K562 (cell line): ENCODE measurements at regions not wholly inside any gene's neighbourhood (a gene's known extent, or its start where the extent isn't known, plus 50 kb on each side); places are given as distances from the start of the nearest gene placed in this dataset.

Experiments
- ATAC-seq: fragments of 200-7000 bp; cut with Tn5 transposase; 3 replicates; pipeline ENCODE4 v1.9.1; 2020; ENCODE audit warnings: moderate library complexity
- BruUV-seq: library from RNA; stranded (reverse); fragments of 400-500 nt; replicated peaks from 2 replicates; lab custom pipeline; 2021; lab: Mats Ljungman, UMichigan
- CTCF ChIA-PET: fragments of 300-600 bp; formaldehyde crosslinking; extraction: SDS; loops from one replicate; lab custom pipeline; 2021; ENCODE audit warnings: low intra/inter-chr PET ratio; lab: Yijun Ruan, JAX
- POLR2A ChIA-PET: fragments of 300-600, 350-650 bp; sonication (Branson Sonifier 250); formaldehyde crosslinking; extraction: SDS; loops from one replicate; lab custom pipeline; 2021; ENCODE audit warnings: antibody characterized with exemption, inconsistent platforms; lab: Yijun Ruan, JAX
- DNase-seq, 4 experiments: peaks; one replicate each; pipeline versions ENCODE4 v3.0.0 to v3.0.0-alpha.2; 2011 to 2018; ENCODE audit warnings: low spot score in 3 of 4, mixed read lengths in 3 of 4; ENCODE audit errors: extremely low read depth in 1 of 4
- FAIRE-seq: peaks from 2 replicates; lab custom pipeline; 2011; peaks lifted over from hg19 to GRCh38; lab: Jason Lieb, UNC
- H2AFZ ChIP-seq: 2 replicates; pipeline ENCODE4 v1.6.0; 2011; ENCODE audit warnings: low read depth, low read length, control low read depth, inconsistent platforms
- H3K27ac ChIP-seq: fragments of 200-600 bp; 3 replicates; pipeline ENCODE4 v1.8.0; 2011; ENCODE audit warnings: low read depth, mild to moderate bottlenecking, control low read depth, inconsistent platforms, low read length, moderate library complexity, mixed read lengths; ENCODE audit errors: extremely low read depth
- H3K27me3 ChIP-seq, 2 experiments: fragments of 300-600 bp in 1 of 2; 2 replicates in 1 of 2; 3 replicates in 1 of 2; pipeline versions ENCODE4 v1.6.0 to v1.8.0; 2011; ENCODE audit warnings: inconsistent platforms in 2 of 2, low read length in 2 of 2, mild to moderate bottlenecking in 1 of 2, mixed read lengths in 1 of 2, moderate library complexity in 1 of 2; ENCODE audit not compliant: control insufficient read depth in 2 of 2, insufficient read depth in 2 of 2
- H3K36me3 ChIP-seq: fragments of 300-600 bp; 3 replicates; pipeline ENCODE4 v1.8.0; 2011; ENCODE audit warnings: mild to moderate bottlenecking, low read length, inconsistent platforms; ENCODE audit not compliant: control insufficient read depth, insufficient read depth
- H3K4me1 ChIP-seq, 2 experiments: fragments of 200-600 bp in 1 of 2; replicated peaks in 1 of 2; 2 replicates in 1 of 2; 3 replicates in 1 of 2; pipeline versions ENCODE4 v1.5.1 to v1.8.0; 2011; ENCODE audit warnings: inconsistent platforms in 2 of 2, low read length in 2 of 2, mild to moderate bottlenecking in 1 of 2, mixed read lengths in 1 of 2, moderate library complexity in 1 of 2; ENCODE audit not compliant: control insufficient read depth in 2 of 2, insufficient read depth in 2 of 2
- H3K4me2 ChIP-seq: 2 replicates; pipeline ENCODE4 v1.6.1; 2011; ENCODE audit warnings: low read length, control low read depth, inconsistent platforms, mixed read lengths; ENCODE audit not compliant: insufficient read depth
- H3K4me3 ChIP-seq: fragments of 200-600 bp; sonication (generic), shearing (Covaris generic); 2 replicates; pipeline ENCODE4 v1.5.1; 2016; ENCODE audit warnings: control low read depth, inconsistent platforms
- H3K79me2 ChIP-seq: fragments of 200-600 bp; 3 replicates; pipeline ENCODE4 v1.8.0; 2011; ENCODE audit warnings: low read length, inconsistent platforms; ENCODE audit not compliant: control insufficient read depth, insufficient read depth
- H3K9ac ChIP-seq, 2 experiments: 2 replicates each; pipeline versions ENCODE4 v1.6.0 to v1.6.1; 2011; ENCODE audit warnings: low read depth in 2 of 2, low read length in 2 of 2, control low read depth in 1 of 2, inconsistent platforms in 1 of 2, mild to moderate bottlenecking in 1 of 2, mixed read lengths in 1 of 2; ENCODE audit not compliant: insufficient read depth in 1 of 2
- H3K9me1 ChIP-seq: one replicate; pipeline ENCODE4 v1.6.0; 2011; ENCODE audit warnings: inconsistent platforms, mild to moderate bottlenecking, low read length, moderate library complexity; ENCODE audit not compliant: control insufficient read depth, insufficient read depth
- H3K9me3 ChIP-seq: replicated peaks from 2 replicates; pipeline ENCODE4 v1.5.1; 2011; ENCODE audit warnings: low read depth, low read length, inconsistent platforms; ENCODE audit not compliant: control insufficient read depth, insufficient read depth
- H4K20me1 ChIP-seq: replicated peaks from 2 replicates; pipeline ENCODE4 v1.6.1; 2011; ENCODE audit warnings: low read length, inconsistent platforms, mixed read lengths; ENCODE audit not compliant: control insufficient read depth, insufficient read depth
- ZNF282 ChIP-seq: sonication (generic); formaldehyde crosslinking; IDR thresholded peaks from 2 replicates; pipeline ENCODE4 v1.8.1; 2023; ENCODE audit warnings: missing genetic modification reagents
- WGBS: fragments of 100-300 bp; shearing (Covaris generic); methylation state at CpG from one replicate; pipeline ENCODE4 v1.1.6; 2016; ENCODE audit warnings: low coverage, mixed read lengths; ENCODE audit not compliant: insufficient coverage; ENCODE audit errors: missing lambda C conversion rate; 5-methylcytosine and 5-hydroxymethylcytosine counted together
- in situ Hi-C: fragments of 300-500 bp; cut with MboI; formaldehyde crosslinking; loops from 4 replicates; pipeline ENCODE4 v1.15.0; 2018; ENCODE audit warnings: inconsistent platforms, mixed read lengths
- intact Hi-C: fragments of 100-400 bp; cut with micrococcal nuclease; formaldehyde crosslinking; loops from 2 replicates; pipeline ENCODE4 v1.14.2; 2022
- TF ChIP-seq, protein P1 (sequence below): fragments of 450-650 bp; IDR thresholded peaks from 2 replicates; pipeline ENCODE4 v1.6.1; 2016; ENCODE audit warnings: antibody characterized with exemption
- TF ChIP-seq, protein P2 (sequence below): fragments of 200-600 bp; sonication (generic); IDR thresholded peaks from one replicate; pipeline ENCODE4 v1.6.1; 2012; ENCODE audit warnings: mild to moderate bottlenecking, low read depth, low read length, inconsistent platforms
- TF ChIP-seq, protein P3 (sequence below): IDR thresholded peaks from 3 replicates; pipeline ENCODE4 v1.6.1; 2011; ENCODE audit warnings: borderline replicate concordance, mild to moderate bottlenecking, moderate library complexity; ENCODE audit not compliant: insufficient read length; ENCODE audit errors: extremely low read depth

DNA sequence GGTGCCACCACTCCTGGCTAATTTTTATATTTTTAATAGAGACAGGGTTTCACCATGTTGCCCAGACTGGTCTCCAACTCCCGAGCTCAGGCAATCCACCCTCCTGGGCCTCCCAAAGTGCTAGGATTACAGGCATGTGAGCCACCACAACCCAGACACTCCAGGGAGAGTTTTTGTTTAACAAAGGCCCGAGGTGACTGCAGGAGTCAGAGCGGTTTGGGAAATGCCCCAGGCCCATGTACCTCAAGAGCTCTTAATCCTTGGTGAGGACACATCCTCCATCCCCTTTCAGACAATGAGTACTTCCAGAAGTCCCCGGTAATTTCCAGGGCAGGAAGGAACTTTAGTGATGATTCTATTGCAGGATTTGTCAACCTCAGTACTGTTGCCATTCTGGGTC is 176.0 kb downstream of the ESRRB start:
- DNase-seq (no peak), ATAC-seq (no peak), FAIRE-seq (no peak)
- Histone ChIP-seq H3K9ac (no peak overlapping the region), H3K4me1 (no peaks in the 10 kb centered on the region), H3K36me3 (no peaks in the 10 kb centered on the region), H3K27ac (no peak overlapping the region), H3K9me1 (no peaks in the 10 kb centered on the region), H3K4me2 (no peak overlapping the region), H4K20me1 (0 out of 2 replicates have a peak, but pooled peaks cover 2% of the 10 kb centered on the region), H3K27me3 (peaks cover 2 to 6% of the 10 kb centered on the region in 2 experiments; a peak in 2 of 5 replicates), H2AFZ (no peak overlapping the region), H3K9me3 (no peaks in the 10 kb centered on the region), H3K4me3 (no peak overlapping the region), H3K79me2 (no peaks in the 10 kb centered on the region)
- WGBS = 3% methylated on average over 4 of the region's 4 CpGs
- no TSS peak for BruUV-seq
- in situ Hi-C loops = no loop called here
- POLR2A ChIA-PET = interaction anchor here (0.6 kb wide), 1 partner anchor 419 kb away, joined by 3 read pairs; no protein-coding TSS in a partner anchor
- CTCF ChIA-PET = no interaction called here
- intact Hi-C loops = no loop called here
- TF ChIP-seq, protein P1, sequence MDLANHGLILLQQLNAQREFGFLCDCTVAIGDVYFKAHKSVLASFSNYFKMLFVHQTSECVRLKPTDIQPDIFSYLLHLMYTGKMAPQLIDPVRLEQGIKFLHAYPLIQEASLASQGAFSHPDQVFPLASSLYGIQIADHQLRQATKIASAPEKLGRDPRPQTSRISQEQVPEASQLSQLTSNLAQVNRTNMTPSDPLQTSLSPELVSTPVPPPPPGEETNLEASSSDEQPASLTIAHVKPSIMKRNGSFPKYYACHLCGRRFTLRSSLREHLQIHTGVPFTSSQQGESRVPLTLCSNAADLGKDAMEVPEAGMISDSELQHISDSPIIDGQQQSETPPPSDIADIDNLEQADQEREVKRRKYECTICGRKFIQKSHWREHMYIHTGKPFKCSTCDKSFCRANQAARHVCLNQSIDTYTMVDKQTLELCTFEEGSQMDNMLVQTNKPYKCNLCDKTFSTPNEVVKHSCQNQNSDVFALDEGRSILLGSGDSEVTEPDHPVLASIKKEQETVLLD = no peak
- TF ChIP-seq ZNF282 (CRISPR knock-in tag) = no peak
- TF ChIP-seq, protein P2, sequence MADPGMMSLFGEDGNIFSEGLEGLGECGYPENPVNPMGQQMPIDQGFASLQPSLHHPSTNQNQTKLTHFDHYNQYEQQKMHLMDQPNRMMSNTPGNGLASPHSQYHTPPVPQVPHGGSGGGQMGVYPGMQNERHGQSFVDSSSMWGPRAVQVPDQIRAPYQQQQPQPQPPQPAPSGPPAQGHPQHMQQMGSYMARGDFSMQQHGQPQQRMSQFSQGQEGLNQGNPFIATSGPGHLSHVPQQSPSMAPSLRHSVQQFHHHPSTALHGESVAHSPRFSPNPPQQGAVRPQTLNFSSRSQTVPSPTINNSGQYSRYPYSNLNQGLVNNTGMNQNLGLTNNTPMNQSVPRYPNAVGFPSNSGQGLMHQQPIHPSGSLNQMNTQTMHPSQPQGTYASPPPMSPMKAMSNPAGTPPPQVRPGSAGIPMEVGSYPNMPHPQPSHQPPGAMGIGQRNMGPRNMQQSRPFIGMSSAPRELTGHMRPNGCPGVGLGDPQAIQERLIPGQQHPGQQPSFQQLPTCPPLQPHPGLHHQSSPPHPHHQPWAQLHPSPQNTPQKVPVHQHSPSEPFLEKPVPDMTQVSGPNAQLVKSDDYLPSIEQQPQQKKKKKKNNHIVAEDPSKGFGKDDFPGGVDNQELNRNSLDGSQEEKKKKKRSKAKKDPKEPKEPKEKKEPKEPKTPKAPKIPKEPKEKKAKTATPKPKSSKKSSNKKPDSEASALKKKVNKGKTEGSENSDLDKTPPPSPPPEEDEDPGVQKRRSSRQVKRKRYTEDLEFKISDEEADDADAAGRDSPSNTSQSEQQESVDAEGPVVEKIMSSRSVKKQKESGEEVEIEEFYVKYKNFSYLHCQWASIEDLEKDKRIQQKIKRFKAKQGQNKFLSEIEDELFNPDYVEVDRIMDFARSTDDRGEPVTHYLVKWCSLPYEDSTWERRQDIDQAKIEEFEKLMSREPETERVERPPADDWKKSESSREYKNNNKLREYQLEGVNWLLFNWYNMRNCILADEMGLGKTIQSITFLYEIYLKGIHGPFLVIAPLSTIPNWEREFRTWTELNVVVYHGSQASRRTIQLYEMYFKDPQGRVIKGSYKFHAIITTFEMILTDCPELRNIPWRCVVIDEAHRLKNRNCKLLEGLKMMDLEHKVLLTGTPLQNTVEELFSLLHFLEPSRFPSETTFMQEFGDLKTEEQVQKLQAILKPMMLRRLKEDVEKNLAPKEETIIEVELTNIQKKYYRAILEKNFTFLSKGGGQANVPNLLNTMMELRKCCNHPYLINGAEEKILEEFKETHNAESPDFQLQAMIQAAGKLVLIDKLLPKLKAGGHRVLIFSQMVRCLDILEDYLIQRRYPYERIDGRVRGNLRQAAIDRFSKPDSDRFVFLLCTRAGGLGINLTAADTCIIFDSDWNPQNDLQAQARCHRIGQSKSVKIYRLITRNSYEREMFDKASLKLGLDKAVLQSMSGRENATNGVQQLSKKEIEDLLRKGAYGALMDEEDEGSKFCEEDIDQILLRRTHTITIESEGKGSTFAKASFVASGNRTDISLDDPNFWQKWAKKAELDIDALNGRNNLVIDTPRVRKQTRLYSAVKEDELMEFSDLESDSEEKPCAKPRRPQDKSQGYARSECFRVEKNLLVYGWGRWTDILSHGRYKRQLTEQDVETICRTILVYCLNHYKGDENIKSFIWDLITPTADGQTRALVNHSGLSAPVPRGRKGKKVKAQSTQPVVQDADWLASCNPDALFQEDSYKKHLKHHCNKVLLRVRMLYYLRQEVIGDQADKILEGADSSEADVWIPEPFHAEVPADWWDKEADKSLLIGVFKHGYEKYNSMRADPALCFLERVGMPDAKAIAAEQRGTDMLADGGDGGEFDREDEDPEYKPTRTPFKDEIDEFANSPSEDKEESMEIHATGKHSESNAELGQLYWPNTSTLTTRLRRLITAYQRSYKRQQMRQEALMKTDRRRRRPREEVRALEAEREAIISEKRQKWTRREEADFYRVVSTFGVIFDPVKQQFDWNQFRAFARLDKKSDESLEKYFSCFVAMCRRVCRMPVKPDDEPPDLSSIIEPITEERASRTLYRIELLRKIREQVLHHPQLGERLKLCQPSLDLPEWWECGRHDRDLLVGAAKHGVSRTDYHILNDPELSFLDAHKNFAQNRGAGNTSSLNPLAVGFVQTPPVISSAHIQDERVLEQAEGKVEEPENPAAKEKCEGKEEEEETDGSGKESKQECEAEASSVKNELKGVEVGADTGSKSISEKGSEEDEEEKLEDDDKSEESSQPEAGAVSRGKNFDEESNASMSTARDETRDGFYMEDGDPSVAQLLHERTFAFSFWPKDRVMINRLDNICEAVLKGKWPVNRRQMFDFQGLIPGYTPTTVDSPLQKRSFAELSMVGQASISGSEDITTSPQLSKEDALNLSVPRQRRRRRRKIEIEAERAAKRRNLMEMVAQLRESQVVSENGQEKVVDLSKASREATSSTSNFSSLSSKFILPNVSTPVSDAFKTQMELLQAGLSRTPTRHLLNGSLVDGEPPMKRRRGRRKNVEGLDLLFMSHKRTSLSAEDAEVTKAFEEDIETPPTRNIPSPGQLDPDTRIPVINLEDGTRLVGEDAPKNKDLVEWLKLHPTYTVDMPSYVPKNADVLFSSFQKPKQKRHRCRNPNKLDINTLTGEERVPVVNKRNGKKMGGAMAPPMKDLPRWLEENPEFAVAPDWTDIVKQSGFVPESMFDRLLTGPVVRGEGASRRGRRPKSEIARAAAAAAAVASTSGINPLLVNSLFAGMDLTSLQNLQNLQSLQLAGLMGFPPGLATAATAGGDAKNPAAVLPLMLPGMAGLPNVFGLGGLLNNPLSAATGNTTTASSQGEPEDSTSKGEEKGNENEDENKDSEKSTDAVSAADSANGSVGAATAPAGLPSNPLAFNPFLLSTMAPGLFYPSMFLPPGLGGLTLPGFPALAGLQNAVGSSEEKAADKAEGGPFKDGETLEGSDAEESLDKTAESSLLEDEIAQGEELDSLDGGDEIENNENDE = no peak
- TF ChIP-seq, protein P3, sequence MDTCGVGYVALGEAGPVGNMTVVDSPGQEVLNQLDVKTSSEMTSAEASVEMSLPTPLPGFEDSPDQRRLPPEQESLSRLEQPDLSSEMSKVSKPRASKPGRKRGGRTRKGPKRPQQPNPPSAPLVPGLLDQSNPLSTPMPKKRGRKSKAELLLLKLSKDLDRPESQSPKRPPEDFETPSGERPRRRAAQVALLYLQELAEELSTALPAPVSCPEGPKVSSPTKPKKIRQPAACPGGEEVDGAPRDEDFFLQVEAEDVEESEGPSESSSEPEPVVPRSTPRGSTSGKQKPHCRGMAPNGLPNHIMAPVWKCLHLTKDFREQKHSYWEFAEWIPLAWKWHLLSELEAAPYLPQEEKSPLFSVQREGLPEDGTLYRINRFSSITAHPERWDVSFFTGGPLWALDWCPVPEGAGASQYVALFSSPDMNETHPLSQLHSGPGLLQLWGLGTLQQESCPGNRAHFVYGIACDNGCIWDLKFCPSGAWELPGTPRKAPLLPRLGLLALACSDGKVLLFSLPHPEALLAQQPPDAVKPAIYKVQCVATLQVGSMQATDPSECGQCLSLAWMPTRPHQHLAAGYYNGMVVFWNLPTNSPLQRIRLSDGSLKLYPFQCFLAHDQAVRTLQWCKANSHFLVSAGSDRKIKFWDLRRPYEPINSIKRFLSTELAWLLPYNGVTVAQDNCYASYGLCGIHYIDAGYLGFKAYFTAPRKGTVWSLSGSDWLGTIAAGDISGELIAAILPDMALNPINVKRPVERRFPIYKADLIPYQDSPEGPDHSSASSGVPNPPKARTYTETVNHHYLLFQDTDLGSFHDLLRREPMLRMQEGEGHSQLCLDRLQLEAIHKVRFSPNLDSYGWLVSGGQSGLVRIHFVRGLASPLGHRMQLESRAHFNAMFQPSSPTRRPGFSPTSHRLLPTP = no peak
